Naive B cell (primary cell): ENCODE measurements at regions not wholly inside any gene's neighbourhood (a gene's known extent, or its start where the extent isn't known, plus 50 kb on each side); places are given as distances from the start of the nearest gene placed in this dataset.
A peak's percentile ranks its signal among the peaks of the same experiment; 100 is the strongest.
"Not testable (repeated sequence)": the region's sequence is repeated elsewhere in the genome, so short reads cannot be mapped to it uniquely, and the experiment has no call there.

ENCODE experiments used
- ATAC-seq, 2 donors: fragments of 150-1000 bp; cut with Tn5 transposase; 2 replicates each; pipeline ENCODE4 v1.10.0; 2021; ENCODE audit warnings: low read depth in 2 of 2, mild to moderate bottlenecking in 2 of 2, moderate library complexity in 2 of 2
- DNase-seq: peaks from one replicate; pipeline ENCODE4 v3.0.0; 2022
- H3K27ac Mint-ChIP-seq, 6 donors: one replicate each; pipeline ENCODE4 v1.8.0; 2020 to 2022; ENCODE audit warnings: mild to moderate bottlenecking in 6 of 6, mixed read lengths in 6 of 6, moderate library complexity in 5 of 6, inconsistent platforms in 2 of 6
- H3K27me3 Mint-ChIP-seq, 3 donors: one replicate each; pipeline ENCODE4 v1.8.0; 2021 to 2022; ENCODE audit warnings: mixed read lengths in 3 of 3, mild to moderate bottlenecking in 1 of 3
- H3K36me3 Mint-ChIP-seq, 2 donors: one replicate each; pipeline ENCODE4 v1.8.0; 2020 to 2022; ENCODE audit warnings: mixed read lengths in 2 of 2, inconsistent platforms in 1 of 2, mild to moderate bottlenecking in 1 of 2
- H3K4me1 Mint-ChIP-seq, 3 donors: one replicate each; pipeline ENCODE4 v1.8.0; 2020 to 2022; ENCODE audit warnings: mixed read lengths in 3 of 3, inconsistent platforms in 1 of 3, mild to moderate bottlenecking in 1 of 3, moderate library complexity in 1 of 3
- H3K4me3 Mint-ChIP-seq, 8 donors: one replicate each; pipeline ENCODE4 v1.8.0; 2020 to 2022; ENCODE audit warnings: mild to moderate bottlenecking in 8 of 8, mixed read lengths in 8 of 8, moderate library complexity in 8 of 8, inconsistent platforms in 2 of 8
- H3K9me3 Mint-ChIP-seq, 7 donors: one replicate each; pipeline ENCODE4 v1.8.0; 2020 to 2022; ENCODE audit warnings: mixed read lengths in 7 of 7, mild to moderate bottlenecking in 5 of 7, inconsistent platforms in 2 of 7, moderate library complexity in 1 of 7

DNA sequence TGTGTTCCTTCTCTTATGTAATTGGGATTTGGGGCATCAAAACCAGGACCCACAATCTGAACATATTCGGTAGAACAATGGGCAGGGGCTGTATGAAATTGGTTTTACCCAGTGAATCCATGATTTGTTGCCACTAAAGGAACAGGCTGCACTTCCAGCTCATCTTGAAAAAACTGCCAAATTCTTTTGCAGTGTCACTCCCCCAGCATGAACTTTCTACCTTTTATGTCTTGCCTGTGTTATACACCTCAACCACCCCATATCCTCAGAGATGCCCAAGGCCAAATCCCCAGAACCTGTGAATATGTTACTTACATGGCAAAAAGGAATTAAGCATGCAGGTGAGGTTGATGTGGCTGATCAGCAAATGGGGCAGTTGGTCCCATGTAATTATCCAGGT is 280.2 kb upstream of the ECI2 start:
- Mint-ChIP-seq H3K27ac (no peak overlapping the region), H3K4me1 (peaks cover 8 to 11% (median 9%) of the 10 kb centered on the region in 3 donors), H3K9me3 (peaks cover 0 to 20% (median 7%) of the 10 kb centered on the region in 7 donors), H3K4me3 (no peak overlapping the region), H3K36me3 (peaks cover 7 to 14% of the 10 kb centered on the region in 2 donors), H3K27me3 (peaks cover 0 to 9% (median 0%) of the 10 kb centered on the region in 3 donors)
- ATAC-seq (no peak), DNase-seq (no peak)

DNA sequence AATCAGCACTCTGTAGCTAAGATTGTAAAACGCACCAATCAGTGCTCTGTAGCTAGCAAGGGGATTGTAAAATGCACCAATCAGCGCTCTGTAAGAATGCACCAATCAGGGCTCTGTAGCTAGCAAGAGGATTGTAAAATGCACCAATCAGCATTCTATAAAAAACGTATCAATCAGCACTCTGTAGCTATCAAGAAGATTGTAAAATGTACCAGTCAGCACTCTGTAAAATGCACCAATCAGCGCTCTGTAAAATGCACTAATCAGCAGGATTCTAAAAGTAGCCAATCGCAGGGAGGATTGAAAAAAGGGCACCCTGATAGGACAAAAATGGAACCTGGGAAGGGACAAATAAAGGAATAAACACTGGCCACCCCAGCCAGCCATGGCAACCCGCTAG is 278.7 kb upstream of the ECI2 start:
- not testable (repeated sequence) for H3K4me3 Mint-ChIP-seq, H3K27me3 Mint-ChIP-seq, ATAC-seq, H3K27ac Mint-ChIP-seq, DNase-seq, H3K36me3 Mint-ChIP-seq
- Mint-ChIP-seq H3K9me3 (peaks cover 0 to 17% (median 2%) of the 10 kb centered on the region in 7 donors), H3K4me1 (peaks cover 11 to 16% (median 13%) of the 10 kb centered on the region in 3 donors)

DNA sequence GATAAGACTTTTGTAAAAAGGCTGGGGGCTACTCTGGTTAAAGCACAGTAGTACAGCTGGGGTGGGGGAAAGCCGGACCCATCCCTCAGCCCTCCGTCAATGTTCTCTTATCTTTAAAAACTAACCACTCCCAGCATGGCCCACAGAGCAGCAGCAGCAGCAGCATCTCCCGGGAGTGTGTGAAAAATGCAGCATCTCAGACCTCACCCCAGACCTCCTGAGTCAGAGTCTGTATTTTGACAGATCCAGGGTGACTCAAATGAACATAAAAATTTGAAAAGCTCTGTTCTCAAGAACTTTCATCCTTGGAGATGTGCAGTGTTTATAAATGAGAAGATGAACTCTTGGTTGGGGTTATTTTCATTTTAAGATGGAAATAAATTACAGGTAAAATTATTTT is 277.7 kb upstream of the ECI2 start:
- H3K36me3 Mint-ChIP-seq, result peaks cover 6 to 9% of the 10 kb centered on the region in 2 donors
- peaks cover 21 to 26% (median 23%) of the 10 kb centered on the region in 3 donors for H3K4me1 Mint-ChIP-seq
- H3K27me3 Mint-ChIP-seq, result peaks cover 0 to 9% (median 0%) of the 10 kb centered on the region in 3 donors
- peaks cover 0 to 27% (median 8%) of the 10 kb centered on the region in 7 donors for H3K9me3 Mint-ChIP-seq
- no peak for DNase-seq
- no peak overlapping the region for H3K27ac Mint-ChIP-seq
- no peak for ATAC-seq
- no peak overlapping the region for H3K4me3 Mint-ChIP-seq

DNA sequence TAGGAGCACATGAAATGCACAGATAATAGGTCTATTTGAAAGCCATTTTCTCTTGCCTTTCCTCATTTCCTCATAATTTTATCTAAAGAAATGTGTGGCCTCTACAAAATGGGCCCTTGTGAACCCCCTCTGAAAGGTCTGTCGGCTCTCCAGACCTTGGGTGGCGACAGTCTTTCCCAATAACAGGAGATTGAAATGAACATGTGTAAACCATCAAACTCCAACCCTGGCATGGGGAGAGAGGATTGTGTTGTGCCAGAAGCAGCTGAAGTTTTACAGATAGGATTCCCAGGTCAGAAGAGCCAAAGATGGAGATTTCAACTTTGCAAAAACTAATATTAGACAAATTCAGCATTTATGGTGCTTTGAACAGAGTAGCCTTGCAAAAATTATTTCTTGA is 277.1 kb upstream of the ECI2 start:
- Mint-ChIP-seq H3K27me3 (peaks cover 0 to 9% (median 0%) of the 10 kb centered on the region in 3 donors), H3K4me1 (peaks cover 27 to 32% (median 29%) of the 10 kb centered on the region in 3 donors), H3K27ac (no peak overlapping the region), H3K4me3 (no peak overlapping the region), H3K9me3 (peaks cover 4 to 33% (median 9%) of the 10 kb centered on the region in 7 donors), H3K36me3 (peaks cover 6 to 9% of the 10 kb centered on the region in 2 donors)
- no peak for ATAC-seq
- DNase-seq, result no peak

DNA sequence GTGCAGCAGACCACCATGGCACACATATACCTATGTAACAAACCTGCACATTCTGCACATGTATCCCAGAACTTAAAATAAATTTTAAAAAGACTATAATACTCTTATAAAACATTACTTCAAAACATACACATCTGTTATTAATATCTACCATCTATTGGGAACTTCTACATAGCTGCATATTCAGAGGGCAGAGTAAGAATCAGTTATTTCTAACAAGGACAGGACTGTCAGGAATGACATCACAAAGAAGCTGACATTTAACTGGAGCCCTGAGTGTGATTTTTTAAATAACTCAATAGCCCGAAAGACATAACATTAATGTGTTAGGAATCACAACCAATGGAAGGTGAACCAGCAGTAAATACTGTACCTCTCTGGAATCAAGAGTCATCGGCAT is 276.7 kb upstream of the ECI2 start:
- no peak overlapping the region for H3K27ac Mint-ChIP-seq
- H3K9me3 Mint-ChIP-seq, result peaks cover 7 to 37% (median 11%) of the 10 kb centered on the region in 7 donors
- peaks cover 0 to 9% (median 0%) of the 10 kb centered on the region in 3 donors for H3K27me3 Mint-ChIP-seq
- no peak overlapping the region for H3K4me3 Mint-ChIP-seq
- peaks cover 6 to 11% of the 10 kb centered on the region in 2 donors for H3K36me3 Mint-ChIP-seq
- ATAC-seq (no peak), DNase-seq (no peak)
- peaks cover 29 to 36% (median 33%) of the 10 kb centered on the region in 3 donors for H3K4me1 Mint-ChIP-seq

DNA sequence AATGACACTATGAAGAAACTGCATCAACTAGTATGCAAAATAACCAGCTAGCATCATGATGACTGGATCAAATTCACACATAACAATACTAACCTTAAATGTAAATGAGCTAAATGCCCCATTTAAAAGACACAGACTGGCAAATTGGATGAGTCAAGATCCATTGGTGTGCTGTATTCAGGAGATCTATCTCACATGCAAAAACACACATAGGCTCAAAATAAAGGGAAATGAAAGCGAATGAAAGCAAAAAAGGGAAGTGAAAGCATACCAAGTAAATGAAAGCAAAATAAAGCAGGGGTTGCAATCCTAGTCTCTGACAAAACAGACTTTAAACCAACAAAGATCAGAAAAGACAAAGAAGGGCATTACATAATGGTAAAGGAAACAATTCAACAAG is 272.3 kb upstream of the ECI2 start:
- ATAC-seq, result peak; percentile 100
- peak overlapping the region; percentile 32 to 84 (median 60) for H3K27ac Mint-ChIP-seq

DNA sequence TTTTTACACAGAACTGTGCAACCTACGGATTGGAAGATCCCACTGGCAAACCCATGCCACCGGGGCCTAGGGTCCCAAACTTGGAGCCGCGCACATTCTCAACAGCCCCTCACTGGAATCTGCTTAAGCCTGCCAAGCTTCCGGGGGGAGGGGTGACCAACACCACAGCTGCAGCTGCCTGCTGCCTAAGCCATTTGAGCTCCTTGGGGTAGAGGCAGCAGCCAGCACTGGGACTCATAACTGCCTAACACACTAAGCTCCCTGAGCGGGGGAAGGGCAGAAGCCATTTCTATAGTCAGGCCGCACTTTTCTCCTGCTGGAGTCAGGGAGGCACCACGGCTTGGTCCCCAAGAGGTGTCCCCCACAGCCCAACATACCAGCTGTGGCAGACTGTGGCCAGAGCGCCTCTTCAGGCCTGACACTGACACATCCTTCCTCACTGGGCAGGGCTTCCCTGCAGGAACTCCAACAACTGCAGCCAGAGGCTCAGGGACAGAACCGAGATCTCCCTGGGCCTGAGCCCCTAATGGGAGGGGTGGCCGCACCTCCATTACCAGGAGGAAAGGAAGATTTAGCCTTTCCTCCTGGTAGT is 270.3 kb upstream of the ECI2 start:
- ATAC-seq (no peak), DNase-seq (no peak)
- H3K36me3 Mint-ChIP-seq, result peaks cover 10 to 21% of the 10 kb centered on the region in 2 donors
- H3K27ac Mint-ChIP-seq, result peak overlapping the region in 2 of 6 donors; percentile 76 to 77
- peaks cover 40 to 49% (median 48%) of the 10 kb centered on the region in 3 donors for H3K4me1 Mint-ChIP-seq
- peaks cover 18 to 50% (median 20%) of the 10 kb centered on the region in 7 donors for H3K9me3 Mint-ChIP-seq
- H3K27me3 Mint-ChIP-seq, result peaks cover 0 to 17% (median 16%) of the 10 kb centered on the region in 3 donors
- no peak overlapping the region for H3K4me3 Mint-ChIP-seq

More for the DNA sequence above, 272.3 kb upstream of the ECI2 start:
- DNase-seq, result peak; percentile 77
- H3K27me3 Mint-ChIP-seq, result not testable (repeated sequence)
- Mint-ChIP-seq H3K36me3 (peaks cover 10 to 21% of the 10 kb centered on the region in 2 donors), H3K4me1 (peaks cover 37 to 48% (median 43%) of the 10 kb centered on the region in 3 donors), H3K4me3 (peak overlapping the region in 7 of 8 donors; percentile 2 to 78 (median 19)), H3K9me3 (peaks cover 15 to 45% (median 20%) of the 10 kb centered on the region in 7 donors)

DNA sequence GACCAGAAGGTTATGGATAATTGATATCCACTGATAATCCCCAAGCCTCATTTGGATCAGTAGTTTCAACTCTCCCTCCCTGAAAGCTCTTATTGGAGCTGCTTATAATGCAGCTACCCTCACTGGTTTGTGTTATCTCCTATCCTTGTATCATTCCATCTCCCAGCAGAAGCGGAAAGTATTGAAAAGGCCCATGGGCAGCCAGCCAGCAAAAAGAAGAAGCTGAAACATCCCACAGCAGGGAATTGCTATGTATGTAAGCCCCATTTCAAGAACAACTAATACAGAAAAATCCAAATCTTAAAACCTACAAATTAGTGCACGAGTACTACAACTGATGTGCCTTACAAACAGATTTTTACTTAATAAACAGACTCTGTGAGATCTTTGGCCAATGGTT is 269.0 kb upstream of the ECI2 start:
- Mint-ChIP-seq H3K27ac (no peak overlapping the region), H3K36me3 (peaks cover 10 to 21% of the 10 kb centered on the region in 2 donors), H3K9me3 (peaks cover 18 to 48% (median 20%) of the 10 kb centered on the region in 7 donors), H3K4me3 (no peak overlapping the region), H3K4me1 (peaks cover 30 to 39% (median 35%) of the 10 kb centered on the region in 3 donors), H3K27me3 (peaks cover 0 to 30% (median 27%) of the 10 kb centered on the region in 3 donors)
- ATAC-seq, result no peak
- no peak for DNase-seq

DNA sequence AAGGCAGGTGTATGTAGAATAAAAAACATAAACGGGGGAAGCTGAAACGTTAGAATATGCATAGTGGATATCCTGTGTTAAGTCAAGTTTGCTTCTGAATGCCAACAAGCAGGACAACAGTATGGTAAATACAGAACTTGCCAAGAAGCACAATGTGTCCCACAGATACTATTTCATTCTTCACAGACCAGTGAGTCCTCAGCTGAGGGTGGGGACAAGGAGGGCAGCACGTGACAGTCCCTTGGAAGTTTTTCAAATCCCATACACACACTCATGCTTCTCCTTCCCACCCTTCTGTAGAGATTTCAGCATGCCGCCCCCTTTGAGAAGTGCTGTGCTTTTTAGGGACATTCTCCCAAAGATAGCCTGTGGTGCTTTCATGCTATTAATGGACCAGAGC is 268.5 kb upstream of the ECI2 start:
- Mint-ChIP-seq H3K9me3 (peaks cover 18 to 42% (median 20%) of the 10 kb centered on the region in 7 donors), H3K4me3 (no peak overlapping the region), H3K36me3 (peaks cover 10 to 19% of the 10 kb centered on the region in 2 donors), H3K27me3 (peaks cover 0 to 31% (median 30%) of the 10 kb centered on the region in 3 donors), H3K4me1 (peaks cover 27 to 33% (median 29%) of the 10 kb centered on the region in 3 donors), H3K27ac (no peak overlapping the region)
- ATAC-seq (no peak), DNase-seq (no peak)

DNA sequence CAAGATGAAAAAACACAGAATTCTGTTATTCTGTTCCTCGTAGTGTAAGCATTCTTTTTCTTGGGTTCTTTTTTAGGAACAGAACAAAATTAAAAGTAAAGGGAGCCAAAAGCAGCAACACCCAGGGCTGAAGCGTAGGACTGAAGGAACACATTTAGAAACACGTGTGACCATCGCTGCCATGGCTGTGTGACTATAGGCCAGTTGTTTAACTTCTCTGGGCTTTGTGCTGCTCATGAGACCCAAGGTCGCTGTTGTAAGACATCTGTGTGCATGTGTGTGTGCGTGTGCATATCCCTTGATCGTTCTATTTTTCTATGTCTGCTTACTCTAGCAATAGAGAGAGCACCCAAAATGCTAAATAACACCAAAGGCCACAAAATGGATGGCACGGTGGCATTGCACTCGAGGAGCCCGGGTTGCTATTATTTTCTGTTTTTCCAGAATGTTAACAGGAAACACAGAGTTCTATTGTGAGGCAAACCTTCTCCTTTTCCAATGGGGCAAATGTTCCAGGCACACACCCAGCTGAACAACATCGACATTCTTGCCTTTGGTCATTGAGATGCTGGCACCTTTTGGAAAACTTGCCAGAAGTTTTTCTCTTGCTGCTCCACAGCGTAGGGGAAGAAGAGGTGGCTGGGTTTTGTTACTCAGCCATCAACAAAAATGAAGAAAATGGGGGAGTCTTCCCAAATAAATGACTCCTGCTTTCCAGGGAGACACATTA is 267.8 kb upstream of the ECI2 start:
- H3K27ac Mint-ChIP-seq, result no peak overlapping the region
- H3K9me3 Mint-ChIP-seq, result peaks cover 12 to 35% (median 19%) of the 10 kb centered on the region in 7 donors
- peaks cover 10 to 12% of the 10 kb centered on the region in 2 donors for H3K36me3 Mint-ChIP-seq
- ATAC-seq (no peak), DNase-seq (no peak)
- peaks cover 20 to 26% (median 23%) of the 10 kb centered on the region in 3 donors for H3K4me1 Mint-ChIP-seq
- no peak overlapping the region for H3K4me3 Mint-ChIP-seq
- H3K27me3 Mint-ChIP-seq, result peaks cover 0 to 31% (median 30%) of the 10 kb centered on the region in 3 donors

DNA sequence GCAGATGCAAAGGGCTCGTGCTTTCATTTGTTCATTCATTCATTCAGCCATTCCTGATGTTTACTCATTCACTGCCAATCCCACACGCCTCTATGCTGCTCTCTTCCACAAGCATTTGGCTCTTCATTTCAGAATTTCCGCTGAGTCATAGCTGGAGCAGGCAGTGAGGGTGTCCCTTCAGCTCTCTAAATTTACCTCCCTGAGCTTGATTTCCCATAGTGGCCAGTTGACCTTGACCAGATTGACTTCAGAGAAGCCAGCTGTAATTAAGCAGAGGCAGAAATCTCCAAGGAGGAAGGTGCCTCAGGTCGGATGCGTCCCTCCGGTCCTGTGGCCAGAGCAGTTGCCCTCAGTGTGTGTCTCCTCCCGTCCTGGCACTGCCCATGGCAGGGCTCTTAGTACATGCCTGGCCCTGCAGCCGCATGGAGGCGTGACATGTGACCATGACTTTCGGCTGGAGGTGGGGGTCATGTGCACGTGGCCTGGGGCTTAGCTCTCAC is 267.2 kb upstream of the ECI2 start:
- H3K36me3 Mint-ChIP-seq, result peaks cover 10 to 12% of the 10 kb centered on the region in 2 donors
- peaks cover 11 to 29% (median 14%) of the 10 kb centered on the region in 7 donors for H3K9me3 Mint-ChIP-seq
- DNase-seq (no peak), ATAC-seq (no peak)
- peaks cover 0 to 31% (median 30%) of the 10 kb centered on the region in 3 donors for H3K27me3 Mint-ChIP-seq
- peaks cover 14 to 20% (median 16%) of the 10 kb centered on the region in 3 donors for H3K4me1 Mint-ChIP-seq
- H3K4me3 Mint-ChIP-seq, result peak overlapping the region in 1 of 8 donors; percentile 29
- no peak overlapping the region for H3K27ac Mint-ChIP-seq

DNA sequence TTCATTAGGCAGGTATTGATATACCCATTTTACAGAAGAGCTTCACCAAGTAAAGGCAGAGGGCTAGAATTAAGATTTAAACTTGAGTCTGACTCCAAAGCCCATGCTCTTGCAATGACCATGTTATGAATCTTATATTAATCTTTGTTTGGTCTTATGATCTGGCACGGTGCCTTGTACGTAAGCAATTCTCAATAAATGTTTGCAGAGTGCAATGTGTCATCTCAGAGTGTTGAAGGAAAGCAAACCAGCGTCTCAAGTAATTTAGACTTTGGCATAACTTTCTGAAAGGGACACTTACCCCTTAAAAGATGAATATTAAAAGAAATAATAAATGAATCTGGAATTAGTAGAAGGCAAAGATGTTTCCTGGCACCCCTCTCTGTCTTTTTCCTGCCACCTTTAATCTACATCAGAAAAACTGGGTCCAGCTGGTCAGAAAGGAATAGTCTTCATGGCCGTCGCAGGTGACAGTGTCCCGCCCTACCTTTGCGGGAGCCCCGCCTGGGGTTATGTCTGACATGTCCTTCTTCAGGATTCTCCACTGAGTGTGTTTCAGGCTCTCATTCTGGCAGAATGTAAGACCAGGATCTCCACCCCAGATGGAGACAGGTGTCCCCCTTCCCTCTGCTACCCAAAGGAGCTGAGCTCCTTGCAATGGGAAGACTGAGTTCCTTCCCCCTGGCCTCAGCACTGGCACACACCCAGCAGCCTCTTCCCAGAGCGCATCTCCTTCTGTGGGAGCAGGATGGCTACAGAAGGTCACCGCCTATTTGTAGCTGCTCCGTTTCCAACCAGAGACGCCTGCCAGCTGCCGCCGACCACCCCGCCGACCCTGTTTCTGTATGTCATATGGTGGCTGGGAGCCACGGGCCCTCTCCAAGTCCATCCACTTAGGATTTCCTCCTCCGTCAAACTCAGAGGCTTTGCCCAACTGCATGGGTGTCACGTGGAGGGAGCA is 266.3 kb upstream of the ECI2 start:
- Mint-ChIP-seq H3K27ac (no peak overlapping the region), H3K4me1 (peaks cover 7 to 11% (median 8%) of the 10 kb centered on the region in 3 donors), H3K27me3 (peaks cover 0 to 31% (median 30%) of the 10 kb centered on the region in 3 donors), H3K4me3 (no peak overlapping the region), H3K36me3 (peaks cover 5 to 6% of the 10 kb centered on the region in 2 donors), H3K9me3 (peaks cover 5 to 20% (median 5%) of the 10 kb centered on the region in 7 donors)
- no peak for ATAC-seq
- DNase-seq, result no peak
